ENCODE measurements at regions not wholly inside any gene's neighbourhood (a gene's known extent, or its start where the extent isn't known, plus 50 kb on each side); places are given as distances from the start of the nearest gene placed in this dataset.

DNA sequence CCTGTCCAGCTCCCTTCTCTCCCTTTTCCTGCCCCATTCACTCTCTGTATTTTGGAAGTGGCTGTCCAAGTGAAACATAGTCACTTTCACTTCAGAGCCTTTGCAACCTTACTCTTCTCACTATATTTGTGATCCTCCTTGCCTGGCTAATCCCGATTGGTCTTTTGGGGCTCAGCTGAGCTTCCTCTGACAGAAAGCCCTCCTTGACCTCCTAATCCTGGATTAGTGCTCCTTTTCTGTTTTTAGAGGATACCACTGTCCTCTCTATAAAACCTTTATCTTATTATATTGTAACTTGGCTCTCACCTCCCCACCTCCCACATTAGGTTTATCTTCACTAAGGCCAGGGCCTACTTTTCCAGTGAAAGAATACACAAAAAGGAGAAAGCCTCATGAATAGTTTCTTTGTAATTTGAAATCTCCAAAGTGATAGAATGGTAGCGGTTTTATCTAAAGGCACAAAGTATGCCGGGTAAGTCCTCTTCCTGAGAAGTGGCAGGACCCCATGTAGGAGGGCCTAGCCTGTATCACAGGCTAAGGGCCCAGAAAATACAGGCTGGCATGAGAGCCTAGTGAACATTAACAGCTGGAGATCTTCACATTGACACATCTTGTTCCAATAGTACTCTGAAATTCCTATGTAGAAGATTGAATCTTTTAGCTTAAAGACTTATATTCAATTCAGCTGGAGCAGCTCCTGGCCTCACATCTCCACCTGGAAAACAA lies 83.1 kb upstream of the GAREM1 start:
- TF ChIP-seq, protein P1, sequence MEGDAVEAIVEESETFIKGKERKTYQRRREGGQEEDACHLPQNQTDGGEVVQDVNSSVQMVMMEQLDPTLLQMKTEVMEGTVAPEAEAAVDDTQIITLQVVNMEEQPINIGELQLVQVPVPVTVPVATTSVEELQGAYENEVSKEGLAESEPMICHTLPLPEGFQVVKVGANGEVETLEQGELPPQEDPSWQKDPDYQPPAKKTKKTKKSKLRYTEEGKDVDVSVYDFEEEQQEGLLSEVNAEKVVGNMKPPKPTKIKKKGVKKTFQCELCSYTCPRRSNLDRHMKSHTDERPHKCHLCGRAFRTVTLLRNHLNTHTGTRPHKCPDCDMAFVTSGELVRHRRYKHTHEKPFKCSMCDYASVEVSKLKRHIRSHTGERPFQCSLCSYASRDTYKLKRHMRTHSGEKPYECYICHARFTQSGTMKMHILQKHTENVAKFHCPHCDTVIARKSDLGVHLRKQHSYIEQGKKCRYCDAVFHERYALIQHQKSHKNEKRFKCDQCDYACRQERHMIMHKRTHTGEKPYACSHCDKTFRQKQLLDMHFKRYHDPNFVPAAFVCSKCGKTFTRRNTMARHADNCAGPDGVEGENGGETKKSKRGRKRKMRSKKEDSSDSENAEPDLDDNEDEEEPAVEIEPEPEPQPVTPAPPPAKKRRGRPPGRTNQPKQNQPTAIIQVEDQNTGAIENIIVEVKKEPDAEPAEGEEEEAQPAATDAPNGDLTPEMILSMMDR (conservative IDR thresholded peaks at IDR 0.05; ENCODE audit: low read length), result no peak
- TF ChIP-seq EZH2phosphoT487 (IDR thresholded peaks at IDR 0.05; ENCODE audit: borderline replicate concordance), result no peak

Measured in Loucy (cell line).